IMR-90 (cell line): ENCODE measurements at regions not wholly inside any gene's neighbourhood (a gene's known extent, or its start where the extent isn't known, plus 50 kb on each side); places are given as distances from the start of the nearest gene placed in this dataset.

ENCODE experiments used
- BHLHE40 ChIP-seq: fragments of 150-350 bp; IDR thresholded peaks from 2 replicates; pipeline ENCODE4 v1.6.1; 2016; ENCODE audit warnings: mild to moderate bottlenecking, low read depth, low read length
- CEBPB ChIP-seq: IDR thresholded peaks from 2 replicates; pipeline ENCODE4 v1.6.1; 2012; ENCODE audit warnings: low read depth, low read length, improper control_type of control experiment
- CHD1 ChIP-seq: IDR thresholded peaks from 2 replicates; pipeline ENCODE4 v1.6.1; 2012; ENCODE audit warnings: low read depth, low read length, improper control_type of control experiment
- FOS ChIP-seq: fragments of 150-350 bp; IDR thresholded peaks from 2 replicates; pipeline ENCODE4 v1.6.1; 2016; ENCODE audit warnings: low read depth, low read length
- MAFK ChIP-seq: IDR thresholded peaks from 2 replicates; pipeline ENCODE4 v1.6.1; 2012; ENCODE audit warnings: low read depth, low read length, improper control_type of control experiment
- MAZ ChIP-seq: IDR thresholded peaks from 2 replicates; pipeline ENCODE4 v1.6.1; 2012; ENCODE audit warnings: low read depth, mild to moderate bottlenecking, low read length, improper control_type of control experiment, moderate library complexity, borderline replicate concordance
- NFE2L2 ChIP-seq: fragments of 150-350 bp; IDR thresholded peaks from 2 replicates; pipeline ENCODE4 v1.6.1; 2016; ENCODE audit warnings: low read depth, mild to moderate bottlenecking, low read length
- POLR2A ChIP-seq: IDR thresholded peaks from 2 replicates; pipeline ENCODE4 v1.6.1; 2012; ENCODE audit warnings: mild to moderate bottlenecking, low read depth, low read length
- RAD21 ChIP-seq: IDR thresholded peaks from 2 replicates; pipeline ENCODE4 v1.6.1; 2012; ENCODE audit warnings: low read length, improper control_type of control experiment
- RFX5 ChIP-seq: IDR thresholded peaks from 2 replicates; pipeline ENCODE4 v1.8.0; 2012; ENCODE audit warnings: low read depth, mild to moderate bottlenecking, low read length, moderate library complexity
- SMC3 ChIP-seq: fragments of 150-350 bp; IDR thresholded peaks from 2 replicates; pipeline ENCODE4 v1.6.1; 2016; ENCODE audit warnings: low read depth, mild to moderate bottlenecking, antibody characterized with exemption, low read length, moderate library complexity
- TF ChIP-seq, protein P1 (sequence below): conservative IDR thresholded peaks from 2 replicates; pipeline ENCODE4 v1.5.1; 2012; ENCODE audit warnings: mild to moderate bottlenecking, low read depth, low read length, improper control_type of control experiment
- TF ChIP-seq, protein P2 (sequence below): fragments of 150-350 bp; IDR thresholded peaks from 2 replicates; pipeline ENCODE4 v1.6.1; 2017; ENCODE audit warnings: mild to moderate bottlenecking, antibody characterized with exemption, low read length, low read depth

GRCh38 chr2:176936410-176936809 lies 276.2 kb upstream of the HNRNPA3 start:
- TF ChIP-seq, protein P1, sequence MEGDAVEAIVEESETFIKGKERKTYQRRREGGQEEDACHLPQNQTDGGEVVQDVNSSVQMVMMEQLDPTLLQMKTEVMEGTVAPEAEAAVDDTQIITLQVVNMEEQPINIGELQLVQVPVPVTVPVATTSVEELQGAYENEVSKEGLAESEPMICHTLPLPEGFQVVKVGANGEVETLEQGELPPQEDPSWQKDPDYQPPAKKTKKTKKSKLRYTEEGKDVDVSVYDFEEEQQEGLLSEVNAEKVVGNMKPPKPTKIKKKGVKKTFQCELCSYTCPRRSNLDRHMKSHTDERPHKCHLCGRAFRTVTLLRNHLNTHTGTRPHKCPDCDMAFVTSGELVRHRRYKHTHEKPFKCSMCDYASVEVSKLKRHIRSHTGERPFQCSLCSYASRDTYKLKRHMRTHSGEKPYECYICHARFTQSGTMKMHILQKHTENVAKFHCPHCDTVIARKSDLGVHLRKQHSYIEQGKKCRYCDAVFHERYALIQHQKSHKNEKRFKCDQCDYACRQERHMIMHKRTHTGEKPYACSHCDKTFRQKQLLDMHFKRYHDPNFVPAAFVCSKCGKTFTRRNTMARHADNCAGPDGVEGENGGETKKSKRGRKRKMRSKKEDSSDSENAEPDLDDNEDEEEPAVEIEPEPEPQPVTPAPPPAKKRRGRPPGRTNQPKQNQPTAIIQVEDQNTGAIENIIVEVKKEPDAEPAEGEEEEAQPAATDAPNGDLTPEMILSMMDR = no peak
- TF ChIP-seq, protein P2, sequence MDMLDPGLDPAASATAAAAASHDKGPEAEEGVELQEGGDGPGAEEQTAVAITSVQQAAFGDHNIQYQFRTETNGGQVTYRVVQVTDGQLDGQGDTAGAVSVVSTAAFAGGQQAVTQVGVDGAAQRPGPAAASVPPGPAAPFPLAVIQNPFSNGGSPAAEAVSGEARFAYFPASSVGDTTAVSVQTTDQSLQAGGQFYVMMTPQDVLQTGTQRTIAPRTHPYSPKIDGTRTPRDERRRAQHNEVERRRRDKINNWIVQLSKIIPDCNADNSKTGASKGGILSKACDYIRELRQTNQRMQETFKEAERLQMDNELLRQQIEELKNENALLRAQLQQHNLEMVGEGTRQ = no peak
- TF ChIP-seq POLR2A (no peak), SMC3 (no peak), NFE2L2 (no peak), MAFK (no peak), CHD1 (no peak), MAZ (no peak), RAD21 (no peak), RFX5 (no peak), CEBPB (no peak), BHLHE40 (no peak), FOS (no peak)
